ENCODE measurements at regions not wholly inside any gene's neighbourhood (a gene's known extent, or its start where the extent isn't known, plus 50 kb on each side); places are given as distances from the start of the nearest gene placed in this dataset.

- no peak for DNase-seq
These were observed 352.5 kb upstream of the NBEA start for GRCh38 chr13:34589581-34589980.

- DNase-seq = no peak
These were observed 350.9 kb upstream of the NBEA start for GRCh38 chr13:34591129-34591528.

GRCh38 chr13:34591900-34592529 is 350.1 kb upstream of the NBEA start:
- no peak for DNase-seq

- no peak for DNase-seq
These were observed 348.4 kb upstream of the NBEA start for GRCh38 chr13:34593658-34594057.

GRCh38 chr13:34594507-34594906 is 347.6 kb upstream of the NBEA start:
- no peak for DNase-seq

DNA sequence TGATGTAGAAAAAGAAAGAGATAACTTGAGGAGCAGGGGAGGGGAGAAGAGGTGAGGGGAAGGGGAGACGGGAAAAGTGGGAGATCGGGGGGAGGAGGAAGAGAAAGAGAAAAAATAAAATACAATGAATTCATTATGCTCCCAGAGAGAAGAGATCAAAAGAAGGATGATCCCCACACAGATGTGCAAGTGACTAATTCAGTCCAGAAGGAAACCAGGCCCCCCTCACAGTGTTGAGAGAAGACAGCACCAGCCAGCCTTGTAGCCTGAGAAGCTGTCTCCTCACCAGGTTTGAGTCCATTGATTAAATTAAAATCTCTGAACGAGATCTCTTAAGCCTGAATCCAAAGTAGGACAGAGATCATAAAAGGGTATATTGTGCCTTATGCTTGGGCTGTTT is 333.7 kb upstream of the NBEA start:
- no peak for DNase-seq

DNA sequence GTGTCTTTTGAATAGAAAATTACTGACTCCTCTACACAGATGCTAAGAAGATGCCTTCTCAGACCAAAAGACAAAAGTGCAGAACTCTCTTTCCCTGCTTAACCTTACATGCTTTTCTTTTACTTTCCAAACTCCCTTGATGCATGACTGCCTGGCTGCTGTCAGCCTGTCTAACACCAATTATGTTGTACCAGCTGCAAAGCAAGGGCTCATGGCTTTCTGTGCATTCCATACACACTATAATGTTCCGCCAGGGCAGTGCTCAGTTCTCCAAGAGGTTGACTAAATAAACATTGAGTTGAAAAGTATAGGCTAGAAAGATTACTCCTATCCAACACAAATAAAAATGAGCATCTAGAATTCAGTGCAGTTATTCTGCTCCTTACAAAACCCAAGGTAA is 330.4 kb upstream of the NBEA start:
- DNase-seq = no peak

- no peak for DNase-seq
These were observed 324.5 kb upstream of the NBEA start for GRCh38 chr13:34617473-34618083.

DNA sequence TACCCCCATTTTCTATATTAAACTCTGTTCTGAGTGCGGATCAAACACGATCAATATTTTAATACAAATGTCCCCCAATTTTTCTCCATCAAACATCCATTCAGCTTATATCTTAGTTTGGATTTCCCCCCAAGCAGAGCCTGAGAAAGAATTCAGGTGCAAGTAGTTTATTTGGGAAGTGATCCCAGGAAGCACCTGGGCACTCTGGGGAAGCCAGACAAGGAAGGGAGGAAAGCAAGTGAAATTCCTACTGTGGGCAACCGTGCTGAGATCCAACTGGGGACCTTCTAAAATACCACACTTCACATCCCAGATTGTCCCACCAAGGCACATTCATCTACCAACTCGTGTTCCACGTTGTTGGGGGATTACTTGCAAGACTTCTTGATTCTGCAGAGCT is 323.4 kb upstream of the NBEA start:
- no peak for DNase-seq

GRCh38 chr13:34619326-34619725 is 322.7 kb upstream of the NBEA start:
- no peak for DNase-seq

- DNase-seq = no peak
These were observed 321.8 kb upstream of the NBEA start for GRCh38 chr13:34620074-34620850.

DNA sequence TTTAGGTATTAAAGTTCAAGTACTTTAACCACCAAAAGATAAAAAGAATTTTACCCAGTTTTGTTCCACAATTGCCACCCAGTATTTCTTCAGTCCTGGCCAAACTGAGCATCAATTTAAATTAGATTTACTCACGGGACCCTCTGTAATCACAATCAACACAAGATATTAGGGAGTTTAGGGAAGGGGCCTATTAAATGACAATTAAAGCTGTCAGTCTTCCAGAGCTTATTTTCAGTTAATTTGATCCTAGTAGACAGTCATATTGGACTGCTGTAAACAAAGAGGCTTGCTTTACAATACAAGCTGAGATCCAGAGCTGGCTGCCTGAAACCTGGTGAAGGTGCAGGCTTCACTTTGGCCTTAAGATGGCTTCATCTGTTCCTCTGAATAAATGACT is 321.2 kb upstream of the NBEA start:
- no peak for DNase-seq

GRCh38 chr13:34623331-34623730 is 318.7 kb upstream of the NBEA start:
- no peak for DNase-seq

DNA sequence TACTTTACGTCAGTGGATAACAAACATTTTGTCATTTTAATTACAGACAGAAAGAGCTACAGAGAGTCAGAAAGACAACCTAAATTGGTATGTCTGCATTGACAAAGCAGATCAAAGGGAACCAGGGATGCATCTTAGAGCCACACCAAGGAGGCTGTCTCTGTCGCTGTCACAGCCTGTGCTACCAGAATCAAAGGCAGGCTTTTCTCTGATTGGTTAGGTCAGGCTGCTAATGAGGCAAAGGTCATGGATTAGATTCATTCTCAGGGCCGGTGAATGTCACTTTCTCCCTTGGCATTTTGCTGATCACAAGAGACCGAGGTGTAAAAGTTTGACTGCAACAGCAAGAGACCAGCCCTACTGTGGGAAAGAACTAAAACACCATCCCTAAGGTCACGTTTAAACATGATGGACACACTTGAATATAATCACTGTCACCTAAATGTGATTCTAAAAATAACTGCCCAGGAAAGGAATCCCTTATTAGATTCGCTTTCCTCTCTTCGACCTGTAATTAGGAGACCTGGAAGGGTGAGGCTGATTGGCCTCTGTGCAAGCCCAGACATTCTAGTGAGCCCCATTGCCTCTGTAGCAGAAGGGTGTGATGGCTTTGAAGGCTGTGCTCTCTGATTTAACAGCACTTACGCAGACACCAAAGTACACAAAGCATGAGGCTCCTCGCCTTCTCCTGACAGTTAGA is 314.4 kb upstream of the NBEA start:
- DNase-seq = no peak

GRCh38 chr13:34628209-34628682 is 313.8 kb upstream of the NBEA start:
- DNase-seq = no peak

- no peak for DNase-seq
These were observed 307.6 kb upstream of the NBEA start for GRCh38 chr13:34634448-34634847.

DNA sequence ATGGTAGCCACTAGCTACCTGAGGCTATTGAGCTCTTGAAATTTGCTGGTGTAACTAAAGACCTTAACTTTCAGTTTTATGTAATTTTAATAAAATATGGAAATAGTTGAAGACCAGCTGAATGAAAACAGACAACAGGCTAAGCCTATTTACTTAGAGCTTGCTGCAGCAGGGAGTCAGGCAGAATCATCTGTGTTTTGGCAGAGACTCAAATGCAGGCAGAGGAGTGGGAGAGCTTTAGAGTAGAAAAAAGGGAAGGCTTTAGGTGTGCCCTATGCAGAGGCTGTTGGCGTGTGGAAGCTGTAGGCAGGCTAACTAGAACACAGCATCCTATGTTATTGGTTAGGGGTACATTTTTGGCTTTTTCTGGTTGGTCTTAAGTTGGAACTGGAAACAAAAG is 304.9 kb upstream of the NBEA start:
- DNase-seq = no peak

DNA sequence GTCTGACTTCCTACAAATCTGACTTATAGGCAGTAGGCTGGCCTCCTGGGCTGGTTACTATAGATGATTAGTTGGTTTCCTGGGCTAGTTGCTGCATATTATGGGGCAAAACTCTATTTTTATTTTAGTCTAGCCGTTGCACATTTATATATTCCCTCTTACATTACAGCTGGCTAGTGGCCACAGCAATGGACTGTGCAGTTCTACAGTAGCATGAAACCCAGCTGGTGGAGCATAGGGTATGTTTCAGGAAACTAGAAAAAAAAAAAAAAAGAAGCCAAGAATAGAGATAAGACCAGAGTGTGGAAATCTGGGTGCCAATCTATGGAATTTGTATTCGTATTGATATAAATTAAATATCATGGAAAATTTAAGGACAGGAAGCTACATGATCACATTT is 304.4 kb upstream of the NBEA start:
- no peak for DNase-seq

DNA sequence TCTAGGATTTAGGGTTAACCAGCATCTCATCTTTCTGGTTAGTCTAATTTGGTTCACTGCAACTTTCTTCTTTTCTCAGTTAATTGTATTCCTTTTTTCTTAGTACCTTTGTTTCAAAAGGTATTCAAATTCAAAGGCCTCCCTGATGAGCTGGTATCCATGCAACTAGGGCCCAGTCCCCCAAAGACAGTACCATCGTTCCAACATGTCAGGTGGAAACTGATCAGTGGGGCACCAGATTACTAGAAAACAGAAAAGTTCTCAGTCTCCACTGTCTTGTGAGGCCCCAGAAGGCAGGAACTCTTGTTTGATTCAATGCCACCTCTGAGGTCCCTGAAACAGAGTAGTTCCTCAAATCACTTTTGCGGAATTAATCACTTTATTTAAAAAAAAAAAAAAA is 303.2 kb upstream of the NBEA start:
- no peak for DNase-seq

DNA sequence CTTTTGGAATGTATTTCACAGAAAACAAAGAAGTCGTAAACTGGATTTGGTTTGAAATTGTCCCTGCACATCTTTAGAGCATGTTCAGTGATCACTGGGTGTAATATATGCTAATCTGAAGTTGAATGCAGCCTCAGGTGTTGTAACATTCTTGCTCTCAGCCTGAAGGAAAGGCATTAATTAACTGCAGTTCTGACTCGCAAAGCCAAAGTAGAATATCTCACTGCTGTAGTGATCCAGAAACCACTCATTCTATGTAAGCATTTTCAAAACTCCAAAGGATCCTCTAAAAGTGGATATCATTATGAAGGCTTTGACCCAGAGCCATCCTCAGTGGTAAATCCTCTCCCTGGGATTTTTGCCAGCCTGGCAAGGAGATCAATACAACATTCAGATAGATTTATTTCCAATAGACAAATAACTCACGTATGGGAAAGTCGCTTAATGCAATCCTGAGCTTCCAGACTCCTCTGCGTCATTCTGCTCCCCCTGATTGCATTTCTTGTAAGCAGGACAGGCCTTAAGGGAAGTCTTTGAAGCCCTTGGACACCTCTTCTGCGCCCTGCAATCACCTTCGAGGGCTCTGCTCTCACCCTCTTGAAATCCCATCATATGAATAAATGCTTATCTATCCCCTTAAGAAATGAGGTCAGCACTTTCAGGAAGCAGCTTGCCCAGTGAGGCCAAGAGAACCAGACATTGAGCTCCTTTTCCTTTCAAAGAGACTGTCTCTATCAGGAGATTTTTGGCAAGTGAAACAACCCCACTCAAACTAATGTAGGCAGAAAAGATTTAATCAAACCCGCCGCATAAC is 301.7 kb upstream of the NBEA start:
- DNase-seq = no peak

- DNase-seq = no peak
These were observed 301.1 kb upstream of the NBEA start for GRCh38 chr13:34640993-34641330.

GRCh38 chr13:34647379-34648150 is 294.5 kb upstream of the NBEA start:
- no peak for DNase-seq
